ENCODE measurements at regions not wholly inside any gene's neighbourhood (a gene's known extent, or its start where the extent isn't known, plus 50 kb on each side); places are given as distances from the start of the nearest gene placed in this dataset.

DNA sequence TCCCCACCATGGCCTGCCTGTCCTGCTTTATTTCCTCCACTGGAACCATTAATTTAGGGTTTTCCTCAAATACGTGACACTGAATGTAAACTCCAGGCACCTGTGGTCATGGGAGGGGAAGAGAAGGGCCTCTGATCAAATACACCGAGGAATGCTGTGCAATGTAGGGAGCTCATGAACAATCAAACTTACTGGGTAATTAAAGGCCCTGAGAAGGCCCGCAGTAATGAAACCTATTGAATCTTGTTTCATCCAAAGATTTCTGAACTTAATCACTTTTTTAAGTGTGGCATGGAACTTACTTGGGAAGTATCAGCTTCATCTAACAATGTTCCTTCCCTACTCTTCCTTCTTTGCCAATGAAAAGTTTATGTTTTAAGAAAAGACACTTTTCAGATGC, 299.8 kb downstream of the MIAT start:
- H3K36me3 Mint-ChIP-seq: peaks cover 0 to 16% (median 0%) of the 10 kb centered on the region in 5 donors
- H3K9me3 ChIP-seq (ENCODE audit: control insufficient read depth in 2 of 3, low read length in 3 of 3): no peaks in the 10 kb centered on the region
- H3K36me3 ChIP-seq (ENCODE audit: control insufficient read depth in 2 of 3, insufficient read depth in 3 of 3, low read length in 3 of 3): no peaks in the 10 kb centered on the region
- ChIA-PET CTCF (no interaction called here), POLR2A (no interaction called here)
- H3K27ac ChIP-seq (ENCODE audit: low read depth, low read length): no peak overlapping the region
- intact Hi-C loops (cut with micrococcal nuclease): no loop called here
- no peak overlapping the region for H3K4me3 Mint-ChIP-seq
- peaks cover 14 to 74% (median 37%) of the 10 kb centered on the region in 5 donors for H3K27me3 Mint-ChIP-seq
- H3K27ac Mint-ChIP-seq: no peak overlapping the region
- no peak for DNase-seq
- no peak overlapping the region for H3K4me3 ChIP-seq (ENCODE audit: low read length)
- H3K9me3 Mint-ChIP-seq: no peaks in the 10 kb centered on the region
- no peaks in the 10 kb centered on the region for H3K4me1 ChIP-seq (ENCODE audit: control insufficient read depth in 2 of 2, insufficient read depth in 2 of 2, low read length in 2 of 2)
- H3K4me1 Mint-ChIP-seq: peaks cover 0 to 8% (median 0%) of the 10 kb centered on the region in 7 donors
- no peaks in the 10 kb centered on the region for H3K27me3 ChIP-seq (ENCODE audit: control insufficient read depth in 2 of 2, insufficient read depth in 2 of 2, low read length in 2 of 2)
- no peak for ATAC-seq

DNA sequence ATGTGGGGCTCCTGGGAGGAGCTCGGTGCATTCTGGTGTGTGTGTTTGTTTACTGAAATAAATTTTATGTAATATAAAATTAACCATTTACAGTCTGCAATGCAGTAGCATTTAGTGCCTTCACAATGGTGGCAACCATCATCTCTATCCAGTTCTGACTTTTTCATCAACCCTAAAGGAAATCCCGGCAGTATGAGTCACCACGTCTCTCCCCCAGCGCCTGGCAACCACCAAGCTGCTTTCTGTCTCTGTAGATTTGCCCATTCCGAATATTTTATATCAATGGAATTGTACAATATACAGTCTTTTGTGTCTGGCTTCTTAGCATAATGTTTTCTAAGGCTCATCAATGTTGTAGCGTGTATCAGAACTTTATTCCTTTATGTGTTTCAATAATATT, 300.5 kb downstream of the MIAT start:
- Mint-ChIP-seq H3K4me3 (no peak overlapping the region), H3K27me3 (peaks cover 6 to 67% (median 30%) of the 10 kb centered on the region in 5 donors)
- CTCF ChIA-PET: no interaction called here

DNA sequence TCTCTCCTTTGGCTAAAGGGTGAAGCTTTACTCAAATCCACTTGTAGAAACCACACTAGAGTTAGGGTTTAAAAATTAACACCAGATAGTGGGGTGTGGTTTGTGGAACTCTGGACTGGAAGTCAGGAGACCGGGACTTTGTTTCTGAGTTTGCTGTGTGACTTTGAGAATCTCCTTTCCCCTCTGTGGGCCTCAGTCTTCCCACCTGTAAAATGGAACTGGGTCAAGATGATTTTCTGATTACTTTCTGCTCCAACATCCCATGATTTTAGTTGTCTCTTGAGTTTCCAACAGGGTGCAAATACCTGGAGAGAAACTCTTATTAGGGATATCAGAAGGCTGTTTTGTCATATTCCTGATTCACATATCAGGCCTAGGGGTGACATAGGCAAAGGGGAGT, 301.0 kb downstream of the MIAT start:
- intact Hi-C loops (cut with micrococcal nuclease): no loop called here
- Histone ChIP-seq H3K4me3 (ENCODE audit: low read length) (no peak overlapping the region), H3K27me3 (ENCODE audit: control insufficient read depth in 2 of 2, insufficient read depth in 2 of 2, low read length in 2 of 2) (no peaks in the 10 kb centered on the region), H3K27ac (ENCODE audit: low read depth, low read length) (no peak overlapping the region), H3K4me1 (ENCODE audit: control insufficient read depth in 2 of 2, insufficient read depth in 2 of 2, low read length in 2 of 2) (no peaks in the 10 kb centered on the region), H3K36me3 (ENCODE audit: control insufficient read depth in 2 of 3, insufficient read depth in 3 of 3, low read length in 3 of 3) (no peaks in the 10 kb centered on the region), H3K9me3 (ENCODE audit: control insufficient read depth in 2 of 3, low read length in 3 of 3) (no peaks in the 10 kb centered on the region)
- Mint-ChIP-seq H3K4me3 (no peak overlapping the region), H3K4me1 (no peaks in the 10 kb centered on the region), H3K27ac (no peak overlapping the region), H3K27me3 (peaks cover 5 to 62% (median 25%) of the 10 kb centered on the region in 5 donors), H3K36me3 (peaks cover 0 to 20% (median 0%) of the 10 kb centered on the region in 5 donors), H3K9me3 (peaks cover 0 to 3% (median 0%) of the 10 kb centered on the region in 11 donors)
- DNase-seq: no peak
- ChIA-PET POLR2A (no interaction called here), CTCF (no interaction called here)
- no peak for ATAC-seq

More for the DNA sequence above, 300.5 kb downstream of the MIAT start:
- no peak overlapping the region for H3K27ac Mint-ChIP-seq
- H3K27me3 ChIP-seq (ENCODE audit: control insufficient read depth in 2 of 2, insufficient read depth in 2 of 2, low read length in 2 of 2): no peaks in the 10 kb centered on the region
- intact Hi-C loops (cut with micrococcal nuclease): no loop called here
- no peak for DNase-seq
- H3K36me3 ChIP-seq (ENCODE audit: control insufficient read depth in 2 of 3, insufficient read depth in 3 of 3, low read length in 3 of 3): no peaks in the 10 kb centered on the region
- no peaks in the 10 kb centered on the region for H3K4me1 ChIP-seq (ENCODE audit: control insufficient read depth in 2 of 2, insufficient read depth in 2 of 2, low read length in 2 of 2)
- H3K4me3 ChIP-seq (ENCODE audit: low read length): no peak overlapping the region
- no peak for ATAC-seq
- peaks cover 0 to under 1% (median 0%) of the 10 kb centered on the region in 7 donors for H3K4me1 Mint-ChIP-seq
- peaks cover 0 to 20% (median 0%) of the 10 kb centered on the region in 5 donors for H3K36me3 Mint-ChIP-seq
- POLR2A ChIA-PET: no interaction called here
- H3K9me3 ChIP-seq (ENCODE audit: control insufficient read depth in 2 of 3, low read length in 3 of 3): no peaks in the 10 kb centered on the region
- peaks cover 0 to 3% (median 0%) of the 10 kb centered on the region in 11 donors for H3K9me3 Mint-ChIP-seq
- H3K27ac ChIP-seq (ENCODE audit: low read depth, low read length): no peak overlapping the region

DNA sequence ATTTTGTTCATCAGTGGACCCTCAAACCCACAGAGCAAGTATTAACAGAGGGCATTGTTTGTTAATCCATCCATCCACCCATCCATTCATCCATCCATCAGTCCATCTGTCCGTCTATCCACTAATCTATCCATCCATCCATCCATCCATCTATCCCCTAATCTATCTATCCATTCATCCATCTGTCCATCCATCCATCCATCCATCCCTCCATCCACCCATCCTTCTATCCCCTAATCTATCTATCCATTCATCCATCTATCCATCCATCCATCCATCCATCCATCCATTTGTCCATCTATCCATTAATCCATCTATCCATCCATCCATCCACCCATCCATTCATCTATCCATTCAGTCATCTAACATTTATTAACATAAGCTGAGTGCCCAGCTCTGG, 307.3 kb downstream of the MIAT start:
- Mint-ChIP-seq H3K9me3 (peaks cover 4 to 10% (median 9%) of the 10 kb centered on the region in 11 donors), H3K4me1 (no peaks in the 10 kb centered on the region), H3K36me3 (peaks cover 0 to 22% (median 6%) of the 10 kb centered on the region in 5 donors), H3K27me3 (peaks cover 0 to 14% (median 6%) of the 10 kb centered on the region in 5 donors), H3K4me3 (no peak overlapping the region), H3K27ac (no peak overlapping the region)
- H3K4me1 ChIP-seq (ENCODE audit: control insufficient read depth in 2 of 2, insufficient read depth in 2 of 2, low read length in 2 of 2): no peaks in the 10 kb centered on the region
- CTCF ChIA-PET: no interaction called here
- no peak for DNase-seq
- H3K27me3 ChIP-seq (ENCODE audit: control insufficient read depth in 2 of 2, insufficient read depth in 2 of 2, low read length in 2 of 2): no peaks in the 10 kb centered on the region
- no peak for ATAC-seq
- H3K27ac ChIP-seq (ENCODE audit: low read depth, low read length): no peak overlapping the region
- H3K36me3 ChIP-seq (ENCODE audit: control insufficient read depth in 2 of 3, insufficient read depth in 3 of 3, low read length in 3 of 3): no peaks in the 10 kb centered on the region
- POLR2A ChIA-PET: no interaction called here
- peaks cover 0 to 8% (median 0%) of the 10 kb centered on the region in 3 experiments for H3K9me3 ChIP-seq (ENCODE audit: control insufficient read depth in 2 of 3, low read length in 3 of 3)
- intact Hi-C loops (cut with micrococcal nuclease): no loop called here
- H3K4me3 ChIP-seq (ENCODE audit: low read length): no peak overlapping the region

DNA sequence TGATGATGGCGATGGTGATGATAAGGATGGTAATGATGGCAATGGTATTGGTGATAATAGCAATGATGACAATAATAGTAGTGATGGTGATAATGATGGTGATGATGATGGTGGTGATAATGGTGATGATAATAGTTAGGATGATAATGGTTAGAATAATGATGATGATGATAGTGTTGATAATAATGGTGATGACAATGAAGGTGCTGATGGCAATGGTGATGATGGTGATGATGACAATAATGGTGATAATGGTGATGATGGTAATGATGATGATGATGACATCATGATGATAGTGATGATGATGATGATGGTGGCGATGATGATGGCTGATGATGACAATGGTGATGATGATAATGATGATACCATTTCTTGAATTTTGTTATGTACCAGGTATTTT, 309.9 kb downstream of the MIAT start:
- peaks cover 0 to 1% (median 0%) of the 10 kb centered on the region in 7 donors for H3K4me1 Mint-ChIP-seq
- H3K27ac Mint-ChIP-seq: no peak overlapping the region
- Histone ChIP-seq H3K36me3 (ENCODE audit: control insufficient read depth in 2 of 3, insufficient read depth in 3 of 3, low read length in 3 of 3) (no peaks in the 10 kb centered on the region), H3K27ac (ENCODE audit: low read depth, low read length) (no peak overlapping the region), H3K27me3 (ENCODE audit: control insufficient read depth in 2 of 2, insufficient read depth in 2 of 2, low read length in 2 of 2) (no peaks in the 10 kb centered on the region), H3K9me3 (ENCODE audit: control insufficient read depth in 2 of 3, low read length in 3 of 3) (peaks cover 0 to 8% (median 0%) of the 10 kb centered on the region in 3 experiments), H3K4me1 (ENCODE audit: control insufficient read depth in 2 of 2, insufficient read depth in 2 of 2, low read length in 2 of 2) (no peaks in the 10 kb centered on the region), H3K4me3 (ENCODE audit: low read length) (no peak overlapping the region)
- H3K36me3 Mint-ChIP-seq: peaks cover 0 to 16% (median 6%) of the 10 kb centered on the region in 5 donors
- intact Hi-C loops (cut with micrococcal nuclease): no loop called here
- DNase-seq: no peak
- POLR2A ChIA-PET: no interaction called here
- H3K9me3 Mint-ChIP-seq: peaks cover 4 to 14% (median 9%) of the 10 kb centered on the region in 11 donors
- no peak for ATAC-seq
- H3K27me3 Mint-ChIP-seq: peaks cover 0 to 11% (median 11%) of the 10 kb centered on the region in 5 donors
- H3K4me3 Mint-ChIP-seq: no peak overlapping the region
- CTCF ChIA-PET: no interaction called here

DNA sequence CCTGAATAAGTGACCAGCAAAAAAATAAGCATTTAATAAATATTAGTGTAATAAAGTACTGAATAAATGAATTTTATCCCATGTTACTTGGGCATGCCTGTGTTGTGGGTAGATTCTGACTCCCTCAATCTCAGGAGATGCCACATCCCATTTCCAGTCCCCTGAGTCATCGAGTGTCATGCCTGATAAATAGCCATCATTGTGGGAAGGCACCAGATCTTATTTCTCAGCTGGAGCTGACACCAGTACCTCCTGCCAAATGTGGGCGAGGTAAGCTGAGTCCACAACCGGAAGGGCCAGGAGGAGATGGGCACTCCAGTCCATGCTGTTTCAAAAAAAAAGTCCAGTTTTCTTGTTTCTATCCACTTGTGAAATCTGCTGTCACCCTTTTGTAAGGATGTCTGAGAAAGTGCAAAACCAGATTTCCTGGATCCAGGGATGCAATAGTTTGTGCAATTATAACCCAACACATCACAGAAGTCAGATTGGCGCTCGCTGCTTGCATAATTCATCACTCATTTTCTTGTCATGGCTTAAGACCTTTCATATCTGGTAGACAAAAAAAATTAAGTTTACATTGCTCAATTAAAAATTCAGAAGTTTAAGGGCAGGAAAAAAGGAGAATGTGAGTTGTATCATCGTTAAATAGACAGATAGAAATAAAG, 311.6 kb downstream of the MIAT start:
- CTCF ChIA-PET: no interaction called here
- H3K9me3 ChIP-seq (ENCODE audit: control insufficient read depth in 2 of 3, low read length in 3 of 3): peaks cover 0 to 8% (median 0%) of the 10 kb centered on the region in 3 experiments
- H3K4me1 Mint-ChIP-seq: peaks cover 0 to 1% (median 0%) of the 10 kb centered on the region in 7 donors
- no peak overlapping the region for H3K27ac ChIP-seq (ENCODE audit: low read depth, low read length)
- peaks cover 0 to 15% (median 11%) of the 10 kb centered on the region in 5 donors for H3K27me3 Mint-ChIP-seq
- H3K4me3 ChIP-seq (ENCODE audit: low read length): no peak overlapping the region
- POLR2A ChIA-PET: no interaction called here
- H3K36me3 ChIP-seq (ENCODE audit: control insufficient read depth in 2 of 3, insufficient read depth in 3 of 3, low read length in 3 of 3): no peaks in the 10 kb centered on the region
- no peaks in the 10 kb centered on the region for H3K4me1 ChIP-seq (ENCODE audit: control insufficient read depth in 2 of 2, insufficient read depth in 2 of 2, low read length in 2 of 2)
- H3K27ac Mint-ChIP-seq: no peak overlapping the region
- no peaks in the 10 kb centered on the region for H3K27me3 ChIP-seq (ENCODE audit: control insufficient read depth in 2 of 2, insufficient read depth in 2 of 2, low read length in 2 of 2)
- H3K9me3 Mint-ChIP-seq: peaks cover 4 to 14% (median 9%) of the 10 kb centered on the region in 11 donors
- peaks cover 0 to 13% (median 6%) of the 10 kb centered on the region in 5 donors for H3K36me3 Mint-ChIP-seq
- intact Hi-C loops (cut with micrococcal nuclease): no loop called here
- ATAC-seq (no peak), DNase-seq (no peak)
- no peak overlapping the region for H3K4me3 Mint-ChIP-seq

DNA sequence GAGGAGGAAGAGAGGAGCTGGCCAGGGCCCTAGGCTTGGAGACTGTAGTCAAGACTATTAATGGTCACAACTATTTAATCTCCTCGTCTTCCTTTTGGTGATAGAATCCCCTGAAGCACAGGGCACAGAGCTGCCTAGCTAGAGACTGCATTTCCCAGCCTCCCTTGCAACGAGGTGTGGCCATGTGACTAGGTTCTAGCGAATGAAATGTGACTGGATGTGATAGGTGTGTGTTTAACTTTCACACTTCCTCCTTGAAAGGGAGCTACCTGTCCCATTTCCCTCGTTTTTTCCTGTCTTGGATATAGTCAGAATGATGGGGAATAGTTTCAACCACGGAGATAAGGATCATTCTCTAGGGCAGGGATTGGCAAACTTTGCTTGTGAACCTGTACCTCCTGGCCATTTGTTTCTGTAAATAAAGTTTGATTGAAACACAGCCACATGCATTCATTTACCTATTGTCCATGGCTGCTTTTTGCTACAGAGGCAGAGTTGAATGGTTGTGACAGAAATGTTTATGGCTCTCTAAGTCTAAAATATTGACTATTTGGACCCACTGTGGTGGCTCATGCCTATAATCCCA, 313.5 kb downstream of the MIAT start:
- H3K27ac Mint-ChIP-seq: no peak overlapping the region
- Histone ChIP-seq H3K36me3 (ENCODE audit: control insufficient read depth in 2 of 3, insufficient read depth in 3 of 3, low read length in 3 of 3) (no peaks in the 10 kb centered on the region), H3K4me3 (ENCODE audit: low read length) (no peak overlapping the region), H3K27ac (ENCODE audit: low read depth, low read length) (no peak overlapping the region), H3K27me3 (ENCODE audit: control insufficient read depth in 2 of 2, insufficient read depth in 2 of 2, low read length in 2 of 2) (no peaks in the 10 kb centered on the region), H3K4me1 (ENCODE audit: control insufficient read depth in 2 of 2, insufficient read depth in 2 of 2, low read length in 2 of 2) (no peaks in the 10 kb centered on the region), H3K9me3 (ENCODE audit: control insufficient read depth in 2 of 3, low read length in 3 of 3) (no peaks in the 10 kb centered on the region)
- ATAC-seq: no peak
- H3K9me3 Mint-ChIP-seq: peaks cover 0 to 4% (median 0%) of the 10 kb centered on the region in 11 donors
- H3K4me3 Mint-ChIP-seq: no peak overlapping the region
- no peak for DNase-seq
- H3K27me3 Mint-ChIP-seq: peaks cover 0 to 15% (median 11%) of the 10 kb centered on the region in 5 donors
- POLR2A ChIA-PET: no interaction called here
- CTCF ChIA-PET: no interaction called here
- H3K36me3 Mint-ChIP-seq: peaks cover 0 to 3% (median 0%) of the 10 kb centered on the region in 5 donors
- H3K4me1 Mint-ChIP-seq: peaks cover 0 to 1% (median 0%) of the 10 kb centered on the region in 7 donors
- intact Hi-C loops (cut with micrococcal nuclease): no loop called here

Data from naive thymus-derived CD4-positive, alpha-beta T cell (primary cell).